ENCODE measurements at regions not wholly inside any gene's neighbourhood (a gene's known extent, or its start where the extent isn't known, plus 50 kb on each side); places are given as distances from the start of the nearest gene placed in this dataset.

- H3K4me1 Mint-ChIP-seq, result no peaks in the 10 kb centered on the region
- H3K4me3 ChIP-seq (ENCODE audit: low read length), result no peak overlapping the region
- no peaks in the 10 kb centered on the region for H3K9me3 ChIP-seq (ENCODE audit: control insufficient read depth, insufficient read depth, low read length)
- no peaks in the 10 kb centered on the region for H3K27me3 ChIP-seq (ENCODE audit: control insufficient read depth, insufficient read depth, low read length)
- H3K36me3 ChIP-seq (ENCODE audit: control insufficient read depth, insufficient read depth, low read length), result no peaks in the 10 kb centered on the region
- no peak for TF ChIP-seq CTCF (IDR thresholded peaks at IDR 0.05)
- no peaks in the 10 kb centered on the region for H3K36me3 Mint-ChIP-seq
- no peaks in the 10 kb centered on the region for H3K4me1 ChIP-seq (ENCODE audit: control insufficient read depth, insufficient read depth, low read length)
- no peaks in the 10 kb centered on the region for H3K27me3 Mint-ChIP-seq (ENCODE audit: low read depth in 2 of 2)
- no peak for DNase-seq
- 86% methylated on average over 23 of the region's 23 CpGs for WGBS (ENCODE audit: insufficient coverage)
- H3K4me3 Mint-ChIP-seq, result no peak overlapping the region
- ATAC-seq, result no peak
- H3K9me3 Mint-ChIP-seq, result no peaks in the 10 kb centered on the region
- no peak overlapping the region for H3K27ac Mint-ChIP-seq
- intact Hi-C loops (cut with micrococcal nuclease), result no loop called here
- no peak overlapping the region for H3K27ac ChIP-seq (ENCODE audit: low read length)
Observed at GRCh38 chr22:48739348-48740085, 1088.2 kb downstream of the BRD1 start.

GRCh38 chr22:48738204-48738980, 1089.3 kb downstream of the BRD1 start:
- no peaks in the 10 kb centered on the region for H3K36me3 Mint-ChIP-seq
- peaks cover 0 to 3% of the 10 kb centered on the region in 2 donors for H3K27me3 Mint-ChIP-seq (ENCODE audit: low read depth in 2 of 2)
- no peak for TF ChIP-seq CTCF (IDR thresholded peaks at IDR 0.05)
- ATAC-seq (no peak), DNase-seq (no peak)
- WGBS (ENCODE audit: insufficient coverage), result 86% methylated on average over 20 of the region's 20 CpGs
- H3K27ac ChIP-seq (ENCODE audit: low read length), result no peak overlapping the region
- H3K4me3 ChIP-seq (ENCODE audit: low read length), result no peak overlapping the region
- no peaks in the 10 kb centered on the region for H3K4me1 ChIP-seq (ENCODE audit: control insufficient read depth, insufficient read depth, low read length)
- H3K9me3 ChIP-seq (ENCODE audit: control insufficient read depth, insufficient read depth, low read length), result no peaks in the 10 kb centered on the region
- no peak overlapping the region for H3K4me3 Mint-ChIP-seq
- no peaks in the 10 kb centered on the region for H3K4me1 Mint-ChIP-seq
- intact Hi-C loops (cut with micrococcal nuclease), result no loop called here
- H3K9me3 Mint-ChIP-seq, result no peaks in the 10 kb centered on the region
- H3K36me3 ChIP-seq (ENCODE audit: control insufficient read depth, insufficient read depth, low read length), result no peaks in the 10 kb centered on the region
- H3K27ac Mint-ChIP-seq, result no peak overlapping the region
- no peaks in the 10 kb centered on the region for H3K27me3 ChIP-seq (ENCODE audit: control insufficient read depth, insufficient read depth, low read length)

GRCh38 chr22:48737461-48738203, 1090.0 kb downstream of the BRD1 start:
- no peak for DNase-seq
- TF ChIP-seq CTCF (IDR thresholded peaks at IDR 0.05), result no peak
- Histone ChIP-seq H3K27ac (ENCODE audit: low read length) (no peak overlapping the region), H3K4me1 (ENCODE audit: control insufficient read depth, insufficient read depth, low read length) (no peaks in the 10 kb centered on the region), H3K4me3 (ENCODE audit: low read length) (no peak overlapping the region), H3K27me3 (ENCODE audit: control insufficient read depth, insufficient read depth, low read length) (no peaks in the 10 kb centered on the region), H3K9me3 (ENCODE audit: control insufficient read depth, insufficient read depth, low read length) (no peaks in the 10 kb centered on the region), H3K36me3 (ENCODE audit: control insufficient read depth, insufficient read depth, low read length) (no peaks in the 10 kb centered on the region)
- intact Hi-C loops (cut with micrococcal nuclease), result no loop called here
- no peaks in the 10 kb centered on the region for H3K4me1 Mint-ChIP-seq
- H3K36me3 Mint-ChIP-seq, result no peaks in the 10 kb centered on the region
- no peak for ATAC-seq
- 82% methylated on average over 22 of the region's 22 CpGs for WGBS (ENCODE audit: insufficient coverage)
- no peaks in the 10 kb centered on the region for H3K9me3 Mint-ChIP-seq
- H3K4me3 Mint-ChIP-seq, result no peak overlapping the region
- peaks cover 0 to 3% of the 10 kb centered on the region in 2 donors for H3K27me3 Mint-ChIP-seq (ENCODE audit: low read depth in 2 of 2)
- H3K27ac Mint-ChIP-seq, result no peak overlapping the region
